GM23338 (cell line): ENCODE measurements at regions not wholly inside any gene's neighbourhood (a gene's known extent, or its start where the extent isn't known, plus 50 kb on each side); places are given as distances from the start of the nearest gene placed in this dataset.

Source experiments
- ATAC-seq: fragments of 200-7000 bp; cut with Tn5 transposase; 3 replicates; pipeline ENCODE4 v1.9.1; 2020
- DNase-seq: peaks from one replicate; pipeline ENCODE4 v3.0.0-alpha.2; 2015; ENCODE audit warnings: low spot score
- H2AFZ ChIP-seq: fragments of 200-600 bp; sonication (generic); 2 replicates; pipeline ENCODE4 v1.8.0; 2016; ENCODE audit warnings: antibody characterized with exemption, mild to moderate bottlenecking, moderate library complexity
- H3F3A ChIP-seq: fragments of 200-600 bp; sonication (generic); replicated peaks from 2 replicates; pipeline ENCODE4 v1.8.0; 2017; ENCODE audit warnings: antibody characterized with exemption, mixed run types, low read depth
- H3K27ac ChIP-seq: fragments of 200-600 bp; sonication (generic); 2 replicates; pipeline ENCODE4 v1.6.1; 2016; ENCODE audit warnings: low read depth
- H3K27me3 ChIP-seq: fragments of 200-600 bp; sonication (generic); 2 replicates; pipeline ENCODE4 v1.8.0; 2016; ENCODE audit warnings: mild to moderate bottlenecking, mixed run types, moderate library complexity; ENCODE audit not compliant: insufficient read depth
- H3K36me3 ChIP-seq: fragments of 200-600 bp; sonication (generic); 2 replicates; pipeline ENCODE4 v1.8.0; 2016; ENCODE audit warnings: mild to moderate bottlenecking; ENCODE audit not compliant: insufficient read depth
- H3K4me1 ChIP-seq: fragments of 200-600 bp; sonication (generic); 2 replicates; pipeline ENCODE4 v1.8.0; 2016; ENCODE audit warnings: mild to moderate bottlenecking, moderate library complexity; ENCODE audit not compliant: insufficient read depth
- H3K4me2 ChIP-seq: fragments of 200-600 bp; sonication (generic); 2 replicates; pipeline ENCODE4 v1.7.1; 2017; ENCODE audit warnings: mixed run types
- H3K4me3 ChIP-seq: fragments of 200-600 bp; sonication (generic); 2 replicates; pipeline ENCODE4 v1.6.1; 2016; ENCODE audit warnings: mixed run types
- H3K79me2 ChIP-seq: fragments of 200-600 bp; sonication (generic); replicated peaks from 2 replicates; pipeline ENCODE4 v1.8.0; 2017; ENCODE audit warnings: mild to moderate bottlenecking; ENCODE audit not compliant: insufficient read depth
- H3K9me2 ChIP-seq: fragments of 200-600 bp; sonication (generic); 2 replicates; pipeline ENCODE4 v1.8.0; 2017; ENCODE audit not compliant: insufficient read depth
- H4K20me1 ChIP-seq: fragments of 200-600 bp; sonication (generic); replicated peaks from 2 replicates; pipeline ENCODE4 v1.8.0; 2017; ENCODE audit warnings: mild to moderate bottlenecking; ENCODE audit not compliant: insufficient read depth
- H3K27ac Mint-ChIP-seq: 2 replicates; pipeline ENCODE4 v1.8.0; 2020; ENCODE audit warnings: inconsistent platforms, mild to moderate bottlenecking, moderate library complexity, mixed read lengths
- H3K27me3 Mint-ChIP-seq: 3 replicates; pipeline ENCODE4 v1.8.0; 2022; ENCODE audit warnings: low read depth, mild to moderate bottlenecking, moderate library complexity, mixed read lengths, inconsistent platforms; ENCODE audit not compliant: insufficient read depth, poor library complexity
- H3K36me3 Mint-ChIP-seq: 3 replicates; pipeline ENCODE4 v1.8.0; 2021; ENCODE audit warnings: low read depth, mild to moderate bottlenecking, inconsistent platforms, moderate library complexity, mixed read lengths
- H3K4me1 Mint-ChIP-seq: 3 replicates; pipeline ENCODE4 v1.8.0; 2020; ENCODE audit warnings: mild to moderate bottlenecking, inconsistent platforms, mixed read lengths
- H3K4me3 Mint-ChIP-seq: 3 replicates; pipeline ENCODE4 v1.8.0; 2021; ENCODE audit warnings: moderate library complexity, mild to moderate bottlenecking, inconsistent platforms, mixed read lengths
- H3K9me3 Mint-ChIP-seq: 3 replicates; pipeline ENCODE4 v1.8.0; 2020; ENCODE audit warnings: moderate library complexity, mild to moderate bottlenecking, inconsistent platforms, mixed read lengths
- CREB1 ChIP-seq: fragments of 250-450 bp; sonication (Bioruptor Pico); IDR thresholded peaks from 2 replicates; pipeline ENCODE4 v1.5.0; 2020; ENCODE audit warnings: low read depth, mild to moderate bottlenecking, moderate library complexity
- EZH2 ChIP-seq: fragments of 200-600 bp; sonication (generic); IDR thresholded peaks from one replicate; pipeline ENCODE4 v1.8.0; 2017; ENCODE audit warnings: antibody characterized with exemption, mild to moderate bottlenecking, low read depth; ENCODE audit not compliant: unreplicated experiment
- EZH2phosphoT487 ChIP-seq: fragments of 200-600 bp; sonication (generic); IDR thresholded peaks from one replicate; pipeline ENCODE4 v1.8.1; 2018; ENCODE audit warnings: antibody characterized with exemption; ENCODE audit not compliant: unreplicated experiment
- JUNB ChIP-seq: IDR thresholded peaks from one replicate; pipeline ENCODE4 v1.6.1; 2016; ENCODE audit warnings: antibody characterized with exemption; ENCODE audit not compliant: unreplicated experiment
- NANOG ChIP-seq: IDR thresholded peaks from 2 replicates; pipeline ENCODE4 v1.6.1; 2016; ENCODE audit warnings: antibody characterized with exemption, borderline replicate concordance
- POLR2AphosphoS5 ChIP-seq: IDR thresholded peaks from 2 replicates; pipeline ENCODE4 v1.6.1; 2016; ENCODE audit warnings: antibody characterized with exemption, low read depth
- STAT1 ChIP-seq: IDR thresholded peaks from one replicate; pipeline ENCODE4 v1.6.1; 2016; ENCODE audit warnings: antibody characterized with exemption; ENCODE audit not compliant: unreplicated experiment
- ZNF114 ChIP-seq: fragments of 250-450 bp; sonication (Bioruptor Pico); IDR thresholded peaks from 2 replicates; pipeline ENCODE4 v1.5.0; 2020; ENCODE audit warnings: mild to moderate bottlenecking, moderate library complexity
- ZNF331 ChIP-seq: fragments of 250-450 bp; sonication (Bioruptor Pico); IDR thresholded peaks from 2 replicates; pipeline ENCODE4 v1.5.0; 2020; ENCODE audit warnings: low read depth, mild to moderate bottlenecking, moderate library complexity
- TF ChIP-seq, protein P1 (sequence below): IDR thresholded peaks from 2 replicates; pipeline ENCODE4 v1.6.1; 2016; ENCODE audit warnings: antibody characterized with exemption
- TF ChIP-seq, protein P2 (sequence below), 2 experiments: fragments of 200-600 bp in 1 of 2; sonication (generic) in 1 of 2; conservative IDR thresholded peaks; 2 replicates each; pipeline versions ENCODE4 v1.5.1 to v1.6.1; 2016 to 2017; ENCODE audit warnings: antibody characterized with exemption in 2 of 2, low read depth in 2 of 2, mild to moderate bottlenecking in 2 of 2, moderate library complexity in 1 of 2
- TF ChIP-seq, protein P3 (sequence below): fragments of 250-450 bp; sonication (Bioruptor Pico); IDR thresholded peaks from 2 replicates; pipeline ENCODE4 v1.5.0; 2020; ENCODE audit warnings: mild to moderate bottlenecking, moderate library complexity
- TF ChIP-seq, protein P4 (sequence below): IDR thresholded peaks from one replicate; pipeline ENCODE4 v1.6.1; 2018; ENCODE audit warnings: antibody characterized with exemption; ENCODE audit not compliant: unreplicated experiment

DNA sequence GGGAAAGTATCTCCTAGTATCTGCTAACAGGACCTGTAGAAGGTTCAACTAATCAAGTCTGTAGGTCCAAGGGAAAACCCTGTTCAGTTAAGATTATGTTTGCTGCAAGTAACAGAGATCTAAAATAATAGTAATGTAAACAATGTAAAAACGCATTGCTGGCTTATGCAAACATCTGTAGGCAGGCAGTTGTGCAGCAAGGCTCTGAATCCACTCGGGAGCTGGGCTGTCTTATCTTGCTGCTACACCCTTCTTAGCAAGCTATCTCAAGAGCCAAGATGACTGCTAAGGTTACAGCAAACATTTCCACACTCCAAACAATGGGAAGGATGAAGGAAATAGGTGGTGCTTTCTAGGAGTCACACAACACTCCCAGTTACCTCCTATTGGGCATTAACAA lies 397.3 kb upstream of the NRSN1 start:
- DNase-seq (peak; percentile 4), ATAC-seq (no peak)
- H3F3A ChIP-seq: no peaks in the 10 kb centered on the region
- H3K4me1 ChIP-seq: no peaks in the 10 kb centered on the region
- H3K4me2 ChIP-seq: no peak overlapping the region
- Mint-ChIP-seq H3K36me3 (no peaks in the 10 kb centered on the region), H3K4me1 (peaks cover 2% of the 10 kb centered on the region; the same call in 1 of the 3 replicates), H3K27me3 (no peaks in the 10 kb centered on the region), H3K9me3 (no peaks in the 10 kb centered on the region), H3K27ac (no peak overlapping the region), H3K4me3 (no peak overlapping the region)
- H2AFZ ChIP-seq: no peak overlapping the region
- H3K27me3 ChIP-seq: no peaks in the 10 kb centered on the region
- 0 out of 2 replicates have a peak, but pooled peaks cover 3% of the 10 kb centered on the region for H4K20me1 ChIP-seq
- H3K4me3 ChIP-seq: no peak overlapping the region
- no peak for TF ChIP-seq EZH2phosphoT487
- no peak for TF ChIP-seq POLR2AphosphoS5
- TF ChIP-seq, protein P1, sequence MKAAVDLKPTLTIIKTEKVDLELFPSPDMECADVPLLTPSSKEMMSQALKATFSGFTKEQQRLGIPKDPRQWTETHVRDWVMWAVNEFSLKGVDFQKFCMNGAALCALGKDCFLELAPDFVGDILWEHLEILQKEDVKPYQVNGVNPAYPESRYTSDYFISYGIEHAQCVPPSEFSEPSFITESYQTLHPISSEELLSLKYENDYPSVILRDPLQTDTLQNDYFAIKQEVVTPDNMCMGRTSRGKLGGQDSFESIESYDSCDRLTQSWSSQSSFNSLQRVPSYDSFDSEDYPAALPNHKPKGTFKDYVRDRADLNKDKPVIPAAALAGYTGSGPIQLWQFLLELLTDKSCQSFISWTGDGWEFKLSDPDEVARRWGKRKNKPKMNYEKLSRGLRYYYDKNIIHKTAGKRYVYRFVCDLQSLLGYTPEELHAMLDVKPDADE: no peak
- TF ChIP-seq EZH2: no peak
- TF ChIP-seq ZNF114 (CRISPR knock-in tag): no peak
- TF ChIP-seq, protein P2, sequence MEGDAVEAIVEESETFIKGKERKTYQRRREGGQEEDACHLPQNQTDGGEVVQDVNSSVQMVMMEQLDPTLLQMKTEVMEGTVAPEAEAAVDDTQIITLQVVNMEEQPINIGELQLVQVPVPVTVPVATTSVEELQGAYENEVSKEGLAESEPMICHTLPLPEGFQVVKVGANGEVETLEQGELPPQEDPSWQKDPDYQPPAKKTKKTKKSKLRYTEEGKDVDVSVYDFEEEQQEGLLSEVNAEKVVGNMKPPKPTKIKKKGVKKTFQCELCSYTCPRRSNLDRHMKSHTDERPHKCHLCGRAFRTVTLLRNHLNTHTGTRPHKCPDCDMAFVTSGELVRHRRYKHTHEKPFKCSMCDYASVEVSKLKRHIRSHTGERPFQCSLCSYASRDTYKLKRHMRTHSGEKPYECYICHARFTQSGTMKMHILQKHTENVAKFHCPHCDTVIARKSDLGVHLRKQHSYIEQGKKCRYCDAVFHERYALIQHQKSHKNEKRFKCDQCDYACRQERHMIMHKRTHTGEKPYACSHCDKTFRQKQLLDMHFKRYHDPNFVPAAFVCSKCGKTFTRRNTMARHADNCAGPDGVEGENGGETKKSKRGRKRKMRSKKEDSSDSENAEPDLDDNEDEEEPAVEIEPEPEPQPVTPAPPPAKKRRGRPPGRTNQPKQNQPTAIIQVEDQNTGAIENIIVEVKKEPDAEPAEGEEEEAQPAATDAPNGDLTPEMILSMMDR (conservative IDR thresholded peaks at IDR 0.05; ENCODE audit: low read depth in 2 of 2): no peak
- TF ChIP-seq CREB1 (CRISPR knock-in tag): no peak
- TF ChIP-seq, protein P3, sequence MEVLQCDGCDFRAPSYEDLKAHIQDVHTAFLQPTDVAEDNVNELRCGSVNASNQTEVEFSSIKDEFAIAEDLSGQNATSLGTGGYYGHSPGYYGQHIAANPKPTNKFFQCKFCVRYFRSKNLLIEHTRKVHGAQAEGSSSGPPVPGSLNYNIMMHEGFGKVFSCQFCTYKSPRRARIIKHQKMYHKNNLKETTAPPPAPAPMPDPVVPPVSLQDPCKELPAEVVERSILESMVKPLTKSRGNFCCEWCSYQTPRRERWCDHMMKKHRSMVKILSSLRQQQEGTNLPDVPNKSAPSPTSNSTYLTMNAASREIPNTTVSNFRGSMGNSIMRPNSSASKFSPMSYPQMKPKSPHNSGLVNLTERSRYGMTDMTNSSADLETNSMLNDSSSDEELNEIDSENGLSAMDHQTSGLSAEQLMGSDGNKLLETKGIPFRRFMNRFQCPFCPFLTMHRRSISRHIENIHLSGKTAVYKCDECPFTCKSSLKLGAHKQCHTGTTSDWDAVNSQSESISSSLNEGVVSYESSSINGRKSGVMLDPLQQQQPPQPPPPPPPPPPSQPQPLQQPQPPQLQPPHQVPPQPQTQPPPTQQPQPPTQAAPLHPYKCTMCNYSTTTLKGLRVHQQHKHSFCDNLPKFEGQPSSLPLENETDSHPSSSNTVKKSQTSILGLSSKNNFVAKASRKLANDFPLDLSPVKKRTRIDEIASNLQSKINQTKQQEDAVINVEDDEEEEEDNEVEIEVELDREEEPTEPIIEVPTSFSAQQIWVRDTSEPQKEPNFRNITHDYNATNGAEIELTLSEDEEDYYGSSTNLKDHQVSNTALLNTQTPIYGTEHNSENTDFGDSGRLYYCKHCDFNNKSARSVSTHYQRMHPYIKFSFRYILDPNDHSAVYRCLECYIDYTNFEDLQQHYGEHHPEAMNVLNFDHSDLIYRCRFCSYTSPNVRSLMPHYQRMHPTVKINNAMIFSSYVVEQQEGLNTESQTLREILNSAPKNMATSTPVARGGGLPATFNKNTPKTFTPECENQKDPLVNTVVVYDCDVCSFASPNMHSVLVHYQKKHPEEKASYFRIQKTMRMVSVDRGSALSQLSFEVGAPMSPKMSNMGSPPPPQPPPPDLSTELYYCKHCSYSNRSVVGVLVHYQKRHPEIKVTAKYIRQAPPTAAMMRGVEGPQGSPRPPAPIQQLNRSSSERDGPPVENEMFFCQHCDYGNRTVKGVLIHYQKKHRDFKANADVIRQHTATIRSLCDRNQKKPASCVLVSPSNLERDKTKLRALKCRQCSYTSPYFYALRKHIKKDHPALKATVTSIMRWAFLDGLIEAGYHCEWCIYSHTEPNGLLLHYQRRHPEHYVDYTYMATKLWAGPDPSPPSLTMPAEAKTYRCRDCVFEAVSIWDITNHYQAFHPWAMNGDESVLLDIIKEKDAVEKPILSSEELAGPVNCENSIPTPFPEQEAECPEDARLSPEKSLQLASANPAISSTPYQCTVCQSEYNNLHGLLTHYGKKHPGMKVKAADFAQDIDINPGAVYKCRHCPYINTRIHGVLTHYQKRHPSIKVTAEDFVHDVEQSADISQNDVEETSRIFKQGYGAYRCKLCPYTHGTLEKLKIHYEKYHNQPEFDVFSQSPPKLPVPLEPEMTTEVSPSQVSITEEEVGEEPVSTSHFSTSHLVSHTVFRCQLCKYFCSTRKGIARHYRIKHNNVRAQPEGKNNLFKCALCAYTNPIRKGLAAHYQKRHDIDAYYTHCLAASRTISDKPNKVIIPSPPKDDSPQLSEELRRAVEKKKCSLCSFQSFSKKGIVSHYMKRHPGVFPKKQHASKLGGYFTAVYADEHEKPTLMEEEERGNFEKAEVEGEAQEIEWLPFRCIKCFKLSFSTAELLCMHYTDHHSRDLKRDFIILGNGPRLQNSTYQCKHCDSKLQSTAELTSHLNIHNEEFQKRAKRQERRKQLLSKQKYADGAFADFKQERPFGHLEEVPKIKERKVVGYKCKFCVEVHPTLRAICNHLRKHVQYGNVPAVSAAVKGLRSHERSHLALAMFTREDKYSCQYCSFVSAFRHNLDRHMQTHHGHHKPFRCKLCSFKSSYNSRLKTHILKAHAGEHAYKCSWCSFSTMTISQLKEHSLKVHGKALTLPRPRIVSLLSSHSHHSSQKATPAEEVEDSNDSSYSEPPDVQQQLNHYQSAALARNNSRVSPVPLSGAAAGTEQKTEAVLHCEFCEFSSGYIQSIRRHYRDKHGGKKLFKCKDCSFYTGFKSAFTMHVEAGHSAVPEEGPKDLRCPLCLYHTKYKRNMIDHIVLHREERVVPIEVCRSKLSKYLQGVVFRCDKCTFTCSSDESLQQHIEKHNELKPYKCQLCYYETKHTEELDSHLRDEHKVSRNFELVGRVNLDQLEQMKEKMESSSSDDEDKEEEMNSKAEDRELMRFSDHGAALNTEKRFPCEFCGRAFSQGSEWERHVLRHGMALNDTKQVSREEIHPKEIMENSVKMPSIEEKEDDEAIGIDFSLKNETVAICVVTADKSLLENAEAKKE: no peak
- no peak for TF ChIP-seq ZNF331 (CRISPR knock-in tag)
- no peak for TF ChIP-seq JUNB
- no peak for TF ChIP-seq NANOG
- no peak for TF ChIP-seq STAT1
- TF ChIP-seq, protein P4, sequence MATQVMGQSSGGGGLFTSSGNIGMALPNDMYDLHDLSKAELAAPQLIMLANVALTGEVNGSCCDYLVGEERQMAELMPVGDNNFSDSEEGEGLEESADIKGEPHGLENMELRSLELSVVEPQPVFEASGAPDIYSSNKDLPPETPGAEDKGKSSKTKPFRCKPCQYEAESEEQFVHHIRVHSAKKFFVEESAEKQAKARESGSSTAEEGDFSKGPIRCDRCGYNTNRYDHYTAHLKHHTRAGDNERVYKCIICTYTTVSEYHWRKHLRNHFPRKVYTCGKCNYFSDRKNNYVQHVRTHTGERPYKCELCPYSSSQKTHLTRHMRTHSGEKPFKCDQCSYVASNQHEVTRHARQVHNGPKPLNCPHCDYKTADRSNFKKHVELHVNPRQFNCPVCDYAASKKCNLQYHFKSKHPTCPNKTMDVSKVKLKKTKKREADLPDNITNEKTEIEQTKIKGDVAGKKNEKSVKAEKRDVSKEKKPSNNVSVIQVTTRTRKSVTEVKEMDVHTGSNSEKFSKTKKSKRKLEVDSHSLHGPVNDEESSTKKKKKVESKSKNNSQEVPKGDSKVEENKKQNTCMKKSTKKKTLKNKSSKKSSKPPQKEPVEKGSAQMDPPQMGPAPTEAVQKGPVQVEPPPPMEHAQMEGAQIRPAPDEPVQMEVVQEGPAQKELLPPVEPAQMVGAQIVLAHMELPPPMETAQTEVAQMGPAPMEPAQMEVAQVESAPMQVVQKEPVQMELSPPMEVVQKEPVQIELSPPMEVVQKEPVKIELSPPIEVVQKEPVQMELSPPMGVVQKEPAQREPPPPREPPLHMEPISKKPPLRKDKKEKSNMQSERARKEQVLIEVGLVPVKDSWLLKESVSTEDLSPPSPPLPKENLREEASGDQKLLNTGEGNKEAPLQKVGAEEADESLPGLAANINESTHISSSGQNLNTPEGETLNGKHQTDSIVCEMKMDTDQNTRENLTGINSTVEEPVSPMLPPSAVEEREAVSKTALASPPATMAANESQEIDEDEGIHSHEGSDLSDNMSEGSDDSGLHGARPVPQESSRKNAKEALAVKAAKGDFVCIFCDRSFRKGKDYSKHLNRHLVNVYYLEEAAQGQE: no peak
- H3K9me2 ChIP-seq: no peaks in the 10 kb centered on the region
- no peak overlapping the region for H3K27ac ChIP-seq
- no peaks in the 10 kb centered on the region for H3K79me2 ChIP-seq
- no peaks in the 10 kb centered on the region for H3K36me3 ChIP-seq
